Activated CD4-positive, alpha-beta T cell treated with anti-CD3 and anti-CD28 coated beads, Interleukin-2, amount 50 U/mL, for 16 hours (primary cell): ENCODE measurements at regions not wholly inside any gene's neighbourhood (a gene's known extent, or its start where the extent isn't known, plus 50 kb on each side); places are given as distances from the start of the nearest gene placed in this dataset.
"Not testable (repeated sequence)": the region's sequence is repeated elsewhere in the genome, so short reads cannot be mapped to it uniquely, and the experiment has no call there.

Experiments used
- DNase-seq: peaks from one replicate; pipeline ENCODE4 v3.0.0-alpha.2; 2020

- no peak for DNase-seq
These were observed 135.7 kb downstream of the IGF1 start for GRCh38 chr12:102344691-102345090.

GRCh38 chr12:102343361-102344121 is 136.8 kb downstream of the IGF1 start:
- DNase-seq: no peak

GRCh38 chr12:102342281-102343006 is 137.9 kb downstream of the IGF1 start:
- DNase-seq: no peak

DNA sequence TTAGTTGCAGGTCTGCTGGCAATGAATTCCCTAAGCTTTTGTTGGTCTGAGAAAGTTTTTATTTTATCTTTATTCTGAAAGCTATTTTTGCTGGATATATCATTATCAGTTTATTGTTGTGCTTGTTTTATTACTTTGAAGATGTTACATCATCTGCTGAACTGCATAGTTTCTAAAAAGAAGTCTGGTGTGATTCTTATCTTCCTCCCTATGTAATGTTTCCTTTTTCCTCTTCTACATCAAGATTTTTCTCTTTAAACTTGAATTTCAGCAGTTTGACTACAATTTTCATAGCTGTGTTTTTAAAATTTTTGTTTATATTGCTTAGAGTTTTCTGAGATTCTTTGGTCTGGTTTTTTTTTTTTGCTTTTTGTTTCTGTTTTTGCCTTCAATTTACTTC is 137.1 kb upstream of the PMCH start:
- no peak for DNase-seq

DNA sequence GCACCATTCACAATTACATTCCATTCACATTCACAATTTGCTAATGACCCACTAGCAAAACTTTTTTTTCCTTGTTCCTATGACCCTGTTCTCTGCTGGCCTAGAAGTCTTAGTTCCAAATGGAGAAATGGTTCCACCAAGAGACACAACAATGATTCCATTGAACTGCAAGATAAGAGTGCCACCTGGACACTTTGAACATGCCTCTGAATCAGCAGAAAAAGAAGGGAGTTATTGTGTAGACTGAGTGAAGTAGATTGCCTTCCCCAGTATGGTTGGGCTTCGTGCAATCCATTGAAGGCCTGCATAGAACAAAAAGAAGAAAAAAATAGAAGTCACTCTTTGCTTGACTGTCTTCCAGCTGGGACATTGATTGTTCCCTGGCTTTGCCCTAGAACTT is 133.8 kb upstream of the PMCH start:
- DNase-seq: no peak

DNA sequence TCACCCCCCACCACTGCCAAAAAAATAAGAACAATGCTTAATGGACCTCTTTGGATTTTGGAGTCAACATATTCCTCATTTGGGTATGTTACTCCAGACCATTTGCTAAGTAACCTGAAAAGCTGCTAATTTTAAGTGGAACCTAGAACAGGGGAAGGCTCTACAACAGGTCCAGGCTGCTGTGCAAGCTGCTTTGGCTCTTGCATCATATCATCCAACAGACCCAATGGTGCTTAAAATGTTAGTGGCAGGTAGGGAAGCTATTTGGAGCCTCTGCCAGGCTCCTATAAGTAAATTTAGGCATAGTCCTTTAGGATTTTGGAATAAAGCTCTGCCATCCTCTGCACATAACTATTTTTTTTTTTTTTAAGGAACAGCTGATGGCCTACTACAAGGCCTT is 132.2 kb upstream of the PMCH start:
- DNase-seq: no peak

GRCh38 chr12:102326982-102327381 is 129.3 kb upstream of the PMCH start:
- no peak for DNase-seq

DNA sequence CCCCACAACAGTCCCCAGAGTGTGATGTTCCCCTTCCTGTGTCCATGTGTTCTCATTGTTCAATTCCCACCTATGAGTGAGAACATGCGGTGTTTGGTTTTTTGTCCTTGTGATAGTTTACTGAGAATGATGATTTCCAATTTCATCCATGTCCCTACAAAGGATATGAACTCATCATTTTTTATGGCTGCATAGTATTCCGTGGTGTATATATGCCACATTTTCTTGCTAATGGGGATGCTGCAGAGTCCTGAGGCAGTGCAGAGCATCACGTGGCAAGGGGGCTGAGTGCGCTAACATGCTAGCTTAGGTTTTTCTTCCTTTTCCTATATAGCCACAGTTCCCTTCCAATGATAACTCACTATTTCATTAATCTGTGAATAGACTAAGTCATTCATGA is 127.5 kb upstream of the PMCH start:
- not testable (repeated sequence) for DNase-seq

DNA sequence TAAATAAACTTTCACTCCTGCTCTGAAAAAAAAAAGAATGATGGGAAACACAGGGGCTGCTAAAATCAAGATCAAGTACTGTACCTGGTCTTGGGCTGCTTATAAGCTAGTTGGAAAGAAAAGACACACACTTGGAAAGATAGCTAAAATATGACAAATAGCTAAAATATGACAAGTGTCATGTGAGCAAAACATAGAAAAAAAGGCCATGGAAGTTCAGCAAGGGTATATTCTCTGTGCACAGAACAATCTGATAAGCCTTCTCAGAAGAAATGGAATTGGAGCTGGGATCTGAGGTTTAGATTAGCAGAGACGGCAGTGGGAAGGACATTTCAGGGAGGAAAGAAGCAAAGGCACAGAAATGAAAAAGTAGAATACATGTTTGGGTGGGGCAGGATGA is 126.2 kb upstream of the PMCH start:
- no peak for DNase-seq

DNA sequence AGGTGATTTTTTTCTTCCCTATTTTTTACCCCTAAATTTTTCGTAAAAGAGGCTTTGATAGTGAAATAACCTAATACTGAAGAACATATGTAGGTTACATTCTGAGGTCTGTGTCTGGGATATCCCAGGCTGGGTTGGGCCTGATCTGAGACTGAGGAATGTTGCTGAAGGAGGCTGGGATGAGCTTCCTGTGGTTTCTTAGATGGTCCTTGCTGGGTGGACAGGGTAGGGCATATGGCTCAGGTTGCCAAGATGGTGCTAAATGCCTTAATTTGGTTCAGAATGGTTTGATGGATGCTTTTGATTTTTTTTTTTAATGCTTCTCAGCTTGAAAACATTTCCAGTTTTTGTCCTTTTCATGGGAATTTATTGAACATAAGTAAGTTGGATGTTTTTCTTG is 124.6 kb upstream of the PMCH start:
- DNase-seq: no peak

DNA sequence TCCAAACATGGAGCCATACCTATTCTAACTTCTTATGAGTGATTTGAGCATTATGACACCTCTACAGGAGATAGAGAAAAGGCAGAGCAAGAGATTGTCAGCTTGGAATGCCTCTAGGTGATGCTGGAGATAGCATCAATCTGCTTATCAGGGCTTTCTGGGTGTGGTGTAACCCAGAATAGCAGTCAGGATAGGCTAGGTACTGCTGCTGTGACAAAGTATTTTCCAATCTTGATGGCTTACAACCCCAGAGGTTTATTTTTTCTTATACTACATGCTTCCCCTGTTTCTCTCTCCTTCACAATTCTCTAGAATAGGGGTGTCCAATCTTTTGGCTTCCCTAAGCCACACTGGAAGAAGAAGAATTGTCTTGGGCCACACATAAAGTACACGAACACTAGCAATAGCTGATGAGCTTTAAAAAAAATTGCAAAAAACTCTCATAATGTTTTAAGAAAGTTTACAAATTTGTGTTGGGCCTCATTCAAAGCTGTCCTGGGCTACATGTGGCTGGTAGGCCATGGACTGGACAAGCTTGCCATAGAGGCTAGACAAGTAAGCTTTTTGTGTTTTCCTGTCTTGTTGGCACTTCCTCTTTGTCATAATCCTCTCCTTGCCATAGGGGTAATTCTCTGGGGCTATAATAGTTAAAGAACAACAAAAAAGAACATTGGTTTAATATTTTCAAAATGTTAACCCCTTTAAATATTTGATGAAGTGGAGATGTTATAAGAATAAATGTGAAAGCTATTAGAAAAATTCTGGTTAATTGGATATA is 123.9 kb upstream of the PMCH start:
- no peak for DNase-seq

DNA sequence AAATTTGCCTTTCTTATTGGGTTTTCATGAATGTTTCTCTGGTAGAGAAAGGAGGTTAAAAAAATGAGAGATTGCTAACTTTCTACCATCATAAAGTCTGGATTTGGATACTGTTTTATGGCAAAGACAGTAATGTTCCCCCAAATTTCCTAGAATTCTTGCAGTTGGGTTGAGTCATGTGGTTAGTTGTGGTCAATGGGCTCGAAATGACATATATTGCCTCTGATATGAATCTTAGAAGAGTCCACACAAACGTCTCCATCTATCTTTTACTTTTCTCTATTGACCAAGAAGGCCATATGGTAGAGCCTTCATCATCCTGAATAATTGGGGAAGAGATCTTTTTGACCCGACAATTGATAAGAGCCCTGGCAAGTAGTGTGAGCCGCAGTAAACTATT is 119.5 kb upstream of the PMCH start:
- peak; percentile 24 for DNase-seq

GRCh38 chr12:102316723-102317122 is 119.1 kb upstream of the PMCH start:
- DNase-seq: no peak

GRCh38 chr12:102314821-102315220 is 117.2 kb upstream of the PMCH start:
- DNase-seq: no peak

DNA sequence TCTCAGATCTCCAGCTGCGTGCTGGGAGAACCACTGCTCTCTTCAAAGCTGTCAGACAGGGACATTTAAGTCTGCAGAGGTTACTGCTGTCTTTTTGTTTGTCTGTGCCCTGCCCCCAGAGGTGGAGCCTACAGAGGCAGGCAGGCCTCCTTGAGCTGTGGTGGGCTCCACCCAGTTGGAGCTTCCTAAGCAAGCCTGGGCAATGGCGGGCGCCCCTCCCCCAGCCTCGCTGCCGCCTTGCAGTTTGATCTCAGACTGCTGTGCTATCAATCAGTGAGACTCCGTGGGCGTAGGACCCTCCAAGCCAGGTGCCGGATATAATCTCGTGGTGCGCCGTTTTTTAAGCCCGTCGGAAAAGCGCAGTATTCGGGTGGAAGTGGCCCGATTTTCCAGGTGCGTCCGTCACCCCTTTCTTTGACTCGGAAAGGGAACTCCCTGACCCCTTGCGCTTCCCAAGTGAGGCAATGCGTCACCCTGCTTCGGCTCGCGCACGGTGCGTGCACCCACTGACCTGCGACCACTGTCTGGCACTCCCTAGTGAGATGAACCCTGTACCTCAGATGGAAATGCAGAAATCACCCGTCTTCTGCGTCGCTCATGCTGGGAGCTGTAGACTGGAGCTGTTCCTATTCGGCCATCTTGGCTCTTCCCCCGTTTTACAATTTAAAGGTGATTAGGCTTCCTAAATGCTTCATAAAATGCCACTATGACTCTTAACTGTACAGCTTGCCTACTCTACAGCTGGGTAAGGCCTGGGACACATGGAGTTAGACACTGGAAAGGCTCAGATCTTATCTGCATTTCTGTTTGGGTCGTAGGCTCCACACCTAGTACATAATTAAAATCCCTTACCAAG is 115.7 kb upstream of the PMCH start:
- DNase-seq: not testable (repeated sequence)

DNA sequence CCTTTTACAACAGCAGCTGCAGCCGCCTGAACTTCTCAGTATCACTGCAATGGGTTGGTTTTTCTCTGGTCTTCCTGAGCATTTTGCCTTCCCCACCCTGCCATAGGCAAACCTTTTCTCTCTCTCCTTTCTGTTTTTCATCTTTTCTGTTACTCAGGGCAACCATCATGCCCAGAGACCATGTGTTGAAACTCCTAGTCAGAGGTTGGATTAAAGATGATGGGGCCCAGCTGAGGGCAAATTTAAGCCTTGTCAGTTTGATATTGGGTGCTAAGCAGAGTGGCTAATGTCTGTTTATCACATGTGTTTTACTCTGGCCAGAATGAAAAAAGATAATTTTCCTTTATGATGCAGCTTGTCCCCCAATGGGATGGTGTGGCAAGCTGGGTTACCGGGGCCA is 107.9 kb upstream of the PMCH start:
- DNase-seq: no peak

GRCh38 chr12:102304667-102305066 is 107.0 kb upstream of the PMCH start:
- not testable (repeated sequence) for DNase-seq

GRCh38 chr12:102302553-102302952 is 104.9 kb upstream of the PMCH start:
- DNase-seq: peak; percentile 16

- DNase-seq: no peak
These were observed 103.9 kb upstream of the PMCH start for GRCh38 chr12:102301547-102301946.

DNA sequence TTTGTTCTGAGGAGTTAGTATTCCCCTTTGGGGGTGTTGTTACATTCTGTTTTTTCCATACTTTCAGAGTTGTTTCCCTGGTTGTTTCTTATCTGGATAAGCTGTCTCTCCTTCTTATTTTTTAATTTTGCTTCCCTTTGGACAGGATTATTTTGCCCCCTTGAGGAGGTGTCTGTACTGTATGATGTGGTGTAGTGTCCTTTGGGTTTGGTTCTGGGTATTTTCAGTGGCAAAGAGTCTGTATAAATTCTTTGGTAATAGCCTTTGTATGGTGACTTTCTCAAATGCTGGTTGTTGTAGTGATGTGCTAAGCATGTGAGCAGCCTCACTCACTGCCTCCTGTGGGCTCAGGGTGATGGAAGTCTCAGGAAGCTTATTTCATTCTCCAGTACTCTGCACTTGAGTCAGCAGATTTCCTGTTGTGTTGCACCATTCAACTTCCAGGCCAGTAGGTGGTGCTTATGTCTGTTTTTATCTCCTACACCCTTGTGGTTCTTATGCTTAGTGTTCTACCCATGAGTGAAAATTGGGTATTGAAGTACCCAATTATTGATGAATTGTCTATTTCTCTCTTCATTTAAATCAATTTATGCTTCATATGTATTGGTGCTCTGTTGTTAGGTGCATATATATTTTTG is 103.3 kb upstream of the PMCH start:
- peak; percentile 76 for DNase-seq

- no peak for DNase-seq
These were observed 102.1 kb upstream of the PMCH start for GRCh38 chr12:102299731-102300130.

DNA sequence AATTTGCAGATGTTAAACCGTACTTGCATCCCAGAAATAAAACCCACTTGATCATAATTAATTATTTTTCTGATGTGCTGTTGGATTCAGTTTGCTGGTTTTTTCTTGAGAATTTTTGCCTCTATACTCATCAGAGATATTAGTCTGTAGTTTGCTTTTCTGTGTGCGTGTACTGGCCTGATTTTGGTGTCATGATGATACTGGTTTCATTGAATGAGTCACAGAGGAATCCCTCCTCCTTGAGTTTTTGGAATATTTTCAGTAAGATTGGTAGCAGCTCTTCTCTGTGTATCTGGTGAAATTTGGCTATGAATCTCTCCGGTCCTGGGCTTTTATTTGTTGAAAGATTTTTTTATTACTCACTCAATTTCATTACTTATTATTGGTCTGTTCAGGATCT is 100.4 kb upstream of the PMCH start:
- DNase-seq: no peak
